ENCODE measurements at regions not wholly inside any gene's neighbourhood (a gene's known extent, or its start where the extent isn't known, plus 50 kb on each side); places are given as distances from the start of the nearest gene placed in this dataset.

DNA sequence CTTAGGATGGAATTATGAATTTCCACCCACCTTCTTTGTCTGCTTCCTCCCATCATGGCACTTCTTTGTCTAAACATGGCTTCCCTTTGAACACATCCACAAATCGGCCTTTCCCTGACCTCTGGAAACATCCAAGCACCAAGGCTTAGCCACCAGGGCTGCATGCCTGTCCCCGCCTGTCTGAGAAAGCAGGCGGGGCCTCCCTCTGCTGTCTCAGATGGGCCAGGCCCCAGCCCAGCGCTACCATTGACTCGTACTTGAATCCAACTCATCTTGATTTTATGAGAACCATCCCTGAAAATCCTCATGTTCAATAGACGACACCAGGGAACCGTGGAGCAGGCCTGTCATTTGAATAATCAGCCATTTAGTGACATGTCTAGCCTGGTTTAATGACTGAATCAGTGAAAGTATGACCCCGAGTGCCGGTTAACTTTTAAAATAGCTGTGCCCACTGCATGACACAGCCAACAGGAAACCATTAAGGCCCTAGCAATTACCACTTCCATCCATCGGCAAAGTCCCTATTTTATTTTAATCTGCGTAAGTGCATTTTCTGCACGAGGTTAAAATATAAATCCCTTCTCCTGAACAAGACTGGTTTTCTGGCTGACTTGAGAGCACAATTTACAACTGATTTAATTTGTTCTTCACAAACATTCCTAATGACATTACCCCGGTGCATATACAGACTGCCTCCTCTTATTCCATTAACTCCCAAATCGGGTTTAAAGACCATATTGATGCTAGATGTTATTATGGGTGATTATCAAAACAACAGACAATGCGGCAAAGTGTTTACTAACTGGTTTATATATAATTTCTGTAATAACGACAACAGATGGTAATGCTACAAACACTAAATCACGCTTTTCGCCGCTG lies 194.7 kb downstream of the BUB3 start:
- Histone ChIP-seq H3K79me2 (ENCODE audit: insufficient read depth, low read length) (no peaks in the 10 kb centered on the region), H4K20me1 (ENCODE audit: insufficient read depth, low read length) (no peaks in the 10 kb centered on the region), H3K36me3 (replicated peaks in 1 of 2; ENCODE audit: control insufficient read depth in 1 of 2, insufficient read depth in 2 of 2, low read length in 2 of 2) (no peaks in the 10 kb centered on the region), H3K9me3 (replicated peaks in 1 of 2; ENCODE audit: control insufficient read depth in 1 of 2, insufficient read depth in 1 of 2, low read length in 2 of 2) (no peaks in the 10 kb centered on the region), H3K27me3 (ENCODE audit: control insufficient read depth in 2 of 2, insufficient read depth in 2 of 2, low read length in 2 of 2) (no peaks in the 10 kb centered on the region), H3K27ac (ENCODE audit: low read depth in 1 of 2, low read length in 2 of 2) (no peak overlapping the region), H3K9ac (ENCODE audit: insufficient read depth, low read length, poor library complexity, severe bottlenecking) (no peak overlapping the region), H2AFZ (ENCODE audit: insufficient read depth, low read depth, low read length, poor library complexity, severe bottlenecking) (no peak overlapping the region), H3K4me2 (replicated peaks; ENCODE audit: extremely low read depth, low read length, poor library complexity, severe bottlenecking) (no peak overlapping the region), H3K4me1 (ENCODE audit: control insufficient read depth in 1 of 2, insufficient read depth in 2 of 2, low read length in 2 of 2) (no peaks in the 10 kb centered on the region), H3K4me3 (replicated peaks in 1 of 3; ENCODE audit: low read depth in 2 of 3, low read length in 3 of 3) (no peak overlapping the region)
- DNase-seq, result no peak
- Mint-ChIP-seq H3K36me3 (no peaks in the 10 kb centered on the region), H3K4me3 (no peak overlapping the region), H3K27ac (no peak overlapping the region), H3K4me1 (no peaks in the 10 kb centered on the region), H3K9me3 (peaks cover 0 to 4% (median 0%) of the 10 kb centered on the region in 7 donors), H3K27me3 (ENCODE audit: low read depth in 3 of 3) (peaks cover 4 to 5% (median 5%) of the 10 kb centered on the region in 3 donors)
- intact Hi-C loops (cut with micrococcal nuclease), result no loop called here
- WGBS (ENCODE audit: insufficient coverage), result 93% methylated on average over 12 of the region's 19 CpGs
- TF ChIP-seq CTCF (IDR thresholded peaks at IDR 0.05), result no peak

DNA sequence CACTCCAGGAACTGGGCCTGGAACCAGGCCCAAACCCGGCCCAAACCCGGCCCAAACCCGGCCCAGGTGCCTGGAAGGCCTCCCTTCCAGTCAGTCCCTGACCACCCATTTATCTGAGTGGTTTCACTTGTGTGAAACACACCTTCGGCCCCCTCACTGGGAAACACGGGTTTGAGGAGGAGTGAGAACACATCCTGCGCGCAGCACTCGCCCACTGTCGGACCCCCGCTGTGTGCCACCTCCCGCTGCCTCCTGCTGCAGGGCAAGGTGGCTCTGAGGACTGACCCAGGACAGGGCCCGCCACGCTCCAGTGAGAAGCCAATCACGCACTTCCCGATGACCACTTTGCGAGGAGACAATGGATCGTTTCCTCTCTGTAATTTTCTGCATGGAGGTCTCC lies 197.5 kb downstream of the BUB3 start:
- Mint-ChIP-seq H3K36me3 (no peaks in the 10 kb centered on the region), H3K4me1 (no peaks in the 10 kb centered on the region), H3K4me3 (no peak overlapping the region), H3K27me3 (ENCODE audit: low read depth in 3 of 3) (peaks cover 2 to 6% (median 4%) of the 10 kb centered on the region in 3 donors), H3K9me3 (peaks cover 0 to 3% (median 0%) of the 10 kb centered on the region in 7 donors), H3K27ac (no peak overlapping the region)
- Histone ChIP-seq H3K27me3 (ENCODE audit: control insufficient read depth in 2 of 2, insufficient read depth in 2 of 2, low read length in 2 of 2) (no peaks in the 10 kb centered on the region), H3K9ac (ENCODE audit: insufficient read depth, low read length, poor library complexity, severe bottlenecking) (no peak overlapping the region), H4K20me1 (ENCODE audit: insufficient read depth, low read length) (no peaks in the 10 kb centered on the region), H3K27ac (ENCODE audit: low read depth in 1 of 2, low read length in 2 of 2) (no peak overlapping the region), H2AFZ (ENCODE audit: insufficient read depth, low read depth, low read length, poor library complexity, severe bottlenecking) (no peak overlapping the region), H3K4me1 (ENCODE audit: control insufficient read depth in 1 of 2, insufficient read depth in 2 of 2, low read length in 2 of 2) (no peaks in the 10 kb centered on the region), H3K36me3 (replicated peaks in 1 of 2; ENCODE audit: control insufficient read depth in 1 of 2, insufficient read depth in 2 of 2, low read length in 2 of 2) (no peaks in the 10 kb centered on the region), H3K4me2 (replicated peaks; ENCODE audit: extremely low read depth, low read length, poor library complexity, severe bottlenecking) (no peak overlapping the region), H3K4me3 (replicated peaks in 1 of 3; ENCODE audit: low read depth in 2 of 3, low read length in 3 of 3) (no peak overlapping the region), H3K9me3 (replicated peaks in 1 of 2; ENCODE audit: control insufficient read depth in 1 of 2, insufficient read depth in 1 of 2, low read length in 2 of 2) (no peaks in the 10 kb centered on the region), H3K79me2 (ENCODE audit: insufficient read depth, low read length) (no peaks in the 10 kb centered on the region)
- no peak for DNase-seq
- TF ChIP-seq CTCF (IDR thresholded peaks at IDR 0.05), result no peak
- 95% methylated on average over 17 of the region's 17 CpGs for WGBS (ENCODE audit: insufficient coverage)
- intact Hi-C loops (cut with micrococcal nuclease), result no loop called here
